GM13976 (cell line): ENCODE measurements at regions not wholly inside any gene's neighbourhood (a gene's known extent, or its start where the extent isn't known, plus 50 kb on each side); places are given as distances from the start of the nearest gene placed in this dataset.

Experiments
- DNase-seq: peaks from one replicate; pipeline ENCODE4 v3.0.0; 2012; ENCODE audit warnings: low spot score
- CTCF ChIP-seq: IDR thresholded peaks from 2 replicates; pipeline ENCODE4 v1.5.1; 2012; ENCODE audit warnings: borderline replicate concordance, mild to moderate bottlenecking; ENCODE audit not compliant: insufficient read depth; ENCODE audit errors: extremely low read depth, missing control alignments, control extremely low read depth
- in situ Hi-C: fragments of 300-500 bp; cut with MboI; formaldehyde crosslinking; loops from one replicate; pipeline ENCODE4 v1.12.0; 2022; ENCODE audit warnings: low sequenced_read_pairs, mixed read lengths, inconsistent platforms; ENCODE audit not compliant: unreplicated experiment

DNA sequence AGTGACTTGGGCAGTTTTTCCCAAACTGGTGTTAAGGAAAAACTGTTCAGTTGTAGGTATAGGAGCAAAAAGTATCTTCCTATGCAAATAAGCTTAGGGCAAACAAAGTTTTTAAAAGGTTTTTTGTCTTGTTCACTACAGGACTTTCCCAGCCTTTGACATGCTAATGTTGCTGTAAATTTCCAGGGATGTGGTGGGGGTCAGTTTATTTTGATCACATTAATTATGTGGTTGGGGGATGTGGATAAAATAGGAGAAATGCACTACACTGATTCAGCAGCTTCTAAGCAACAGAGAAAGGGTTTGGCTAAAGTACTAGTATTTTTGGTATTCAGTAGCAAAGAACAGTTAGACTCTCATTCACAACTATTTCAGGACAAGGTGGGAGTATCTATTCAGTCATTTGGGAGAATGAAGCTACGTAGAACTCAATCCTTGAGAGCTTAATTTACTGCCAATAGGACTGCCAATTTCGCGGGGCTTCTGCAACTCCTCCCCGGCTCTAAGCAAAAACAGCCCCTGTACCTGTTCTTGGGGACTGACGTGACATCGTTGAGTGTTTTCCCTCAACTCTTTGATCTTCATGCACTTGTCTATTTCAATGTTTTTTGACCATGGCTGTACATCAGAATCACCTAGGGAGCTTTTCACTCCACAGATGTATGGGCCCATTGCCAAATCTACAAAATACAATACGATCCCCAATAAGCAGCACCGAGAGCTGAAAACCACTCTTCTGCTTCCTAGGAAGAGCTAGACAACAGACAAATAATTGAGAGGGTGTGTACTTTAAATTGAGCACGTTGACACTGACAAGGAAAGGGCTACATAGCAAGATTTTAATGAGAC is 94.8 kb upstream of the NHSL1 start:
- in situ Hi-C loops = no loop called here
- no peak for TF ChIP-seq CTCF
- no peak for DNase-seq

GRCh38 chr6:138594758-138595140 is 95.5 kb upstream of the NHSL1 start:
- no peak for DNase-seq
- no peak for TF ChIP-seq CTCF
- in situ Hi-C loops = no loop called here

DNA sequence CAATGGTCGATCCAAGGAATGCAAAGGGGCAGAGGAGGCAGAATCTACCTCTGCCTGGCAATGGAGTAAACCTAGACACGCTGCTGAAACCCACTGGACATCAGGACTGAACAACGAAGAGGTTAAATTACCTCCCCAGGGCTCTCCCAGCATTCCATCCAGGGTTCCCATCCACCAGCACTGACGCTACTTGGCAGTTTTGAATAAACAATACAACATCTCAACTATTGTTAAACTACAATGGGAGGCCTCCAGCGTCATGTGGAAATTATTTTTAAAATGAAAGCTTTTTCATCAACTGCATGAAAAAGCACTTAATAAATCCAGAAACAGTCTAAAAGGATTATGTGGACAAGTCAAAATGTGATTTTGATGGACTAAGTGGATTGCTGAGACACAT is 96.8 kb upstream of the NHSL1 start:
- TF ChIP-seq CTCF = no peak
- no peak for DNase-seq
- in situ Hi-C loops = no loop called here

DNA sequence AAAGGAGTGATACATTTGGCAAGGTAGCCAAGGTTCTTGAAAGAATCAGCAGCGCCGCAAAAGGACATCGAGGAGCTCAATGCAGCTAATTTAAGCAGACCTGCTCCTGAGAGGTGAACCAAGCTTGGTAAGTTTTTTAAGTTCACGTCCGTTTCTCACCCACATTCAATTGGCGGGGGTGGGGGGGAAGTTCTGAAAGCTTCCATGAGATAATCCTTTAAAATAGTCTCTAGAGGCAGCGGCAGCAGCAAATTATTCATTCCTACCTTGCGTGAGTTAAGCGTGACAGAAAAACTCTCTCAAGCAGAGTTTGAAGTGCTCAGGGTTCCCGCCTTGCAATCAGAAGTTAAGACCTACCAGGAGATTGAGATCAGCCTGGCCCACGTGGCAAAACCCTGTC is 97.3 kb upstream of the NHSL1 start:
- DNase-seq = no peak
- TF ChIP-seq CTCF = no peak
- in situ Hi-C loops = no loop called here

GRCh38 chr6:138597336-138597735 is 98.0 kb upstream of the NHSL1 start:
- no peak for TF ChIP-seq CTCF
- in situ Hi-C loops = no loop called here
- no peak for DNase-seq

DNA sequence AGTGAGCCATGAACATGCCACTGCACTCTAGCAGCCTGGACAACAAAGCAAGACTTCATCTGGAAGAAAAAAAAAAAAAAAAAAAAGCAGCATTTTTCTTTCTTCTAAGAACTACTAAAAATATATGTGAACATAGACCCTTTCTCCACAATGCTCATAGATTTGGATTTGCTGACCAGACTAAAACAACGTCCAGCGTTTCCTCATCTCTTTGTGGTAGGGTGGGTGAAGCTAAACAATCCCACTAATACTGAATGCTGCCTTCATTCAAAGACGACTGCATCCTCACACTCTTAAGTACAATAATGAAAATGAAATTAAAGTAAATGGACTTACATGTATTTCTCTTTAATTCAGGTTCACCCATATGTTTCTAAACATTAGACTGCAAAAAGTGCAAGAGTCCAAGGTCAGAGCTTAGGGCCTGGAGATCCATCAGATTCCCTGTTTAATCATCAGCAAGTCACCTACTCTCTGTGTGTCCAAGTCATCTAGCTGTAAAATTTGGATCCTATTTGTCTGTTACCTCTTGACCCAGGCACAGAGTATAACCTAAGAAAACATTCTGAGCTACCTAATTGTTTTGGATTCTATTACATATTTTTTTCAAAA is 99.4 kb upstream of the NHSL1 start:
- TF ChIP-seq CTCF = no peak
- DNase-seq = no peak
- in situ Hi-C loops = no loop called here
